Glutamatergic neuron (in vitro differentiated cells): ENCODE measurements at regions not wholly inside any gene's neighbourhood (a gene's known extent, or its start where the extent isn't known, plus 50 kb on each side); places are given as distances from the start of the nearest gene placed in this dataset.

Source experiments
- DNase-seq: peaks from one replicate; pipeline ENCODE4 v3.0.0; 2022
- H3K27ac Mint-ChIP-seq: one replicate; pipeline ENCODE4 v1.8.0; 2020; ENCODE audit warnings: mild to moderate bottlenecking, mixed read lengths, inconsistent platforms; ENCODE audit not compliant: unreplicated experiment
- H3K27me3 Mint-ChIP-seq: one replicate; pipeline ENCODE4 v1.8.0; 2020; ENCODE audit warnings: mild to moderate bottlenecking, moderate library complexity, mixed read lengths, inconsistent platforms; ENCODE audit not compliant: unreplicated experiment
- H3K36me3 Mint-ChIP-seq: one replicate; pipeline ENCODE4 v1.8.0; 2020; ENCODE audit warnings: mild to moderate bottlenecking, mixed read lengths, inconsistent platforms; ENCODE audit not compliant: unreplicated experiment
- H3K4me1 Mint-ChIP-seq: one replicate; pipeline ENCODE4 v1.8.0; 2020; ENCODE audit warnings: mild to moderate bottlenecking, low read depth, mixed read lengths, inconsistent platforms; ENCODE audit not compliant: unreplicated experiment
- H3K4me3 Mint-ChIP-seq: one replicate; pipeline ENCODE4 v1.8.0; 2020; ENCODE audit warnings: mild to moderate bottlenecking, mixed read lengths, inconsistent platforms; ENCODE audit not compliant: unreplicated experiment
- H3K9me3 Mint-ChIP-seq: one replicate; pipeline ENCODE4 v1.8.0; 2020; ENCODE audit warnings: mild to moderate bottlenecking, moderate library complexity, mixed read lengths, inconsistent platforms; ENCODE audit not compliant: unreplicated experiment
- CTCF ChIP-seq: fragments of 200-600 bp; sonication (generic); IDR thresholded peaks from one replicate; pipeline ENCODE4 v1.5.0; 2021; ENCODE audit not compliant: partially characterized antibody, unreplicated experiment

- H3K9me3 Mint-ChIP-seq, result no peaks in the 10 kb centered on the region
- H3K27me3 Mint-ChIP-seq, result peaks cover 2% of the 10 kb centered on the region
- no peaks in the 10 kb centered on the region for H3K36me3 Mint-ChIP-seq
- no peak for DNase-seq
- H3K27ac Mint-ChIP-seq, result no peak overlapping the region
- H3K4me1 Mint-ChIP-seq, result no peaks in the 10 kb centered on the region
- no peak for TF ChIP-seq CTCF
- no peak overlapping the region for H3K4me3 Mint-ChIP-seq
These were observed 98.5 kb upstream of the TMEM170B start for GRCh38 chr6:11439017-11439420.

DNA sequence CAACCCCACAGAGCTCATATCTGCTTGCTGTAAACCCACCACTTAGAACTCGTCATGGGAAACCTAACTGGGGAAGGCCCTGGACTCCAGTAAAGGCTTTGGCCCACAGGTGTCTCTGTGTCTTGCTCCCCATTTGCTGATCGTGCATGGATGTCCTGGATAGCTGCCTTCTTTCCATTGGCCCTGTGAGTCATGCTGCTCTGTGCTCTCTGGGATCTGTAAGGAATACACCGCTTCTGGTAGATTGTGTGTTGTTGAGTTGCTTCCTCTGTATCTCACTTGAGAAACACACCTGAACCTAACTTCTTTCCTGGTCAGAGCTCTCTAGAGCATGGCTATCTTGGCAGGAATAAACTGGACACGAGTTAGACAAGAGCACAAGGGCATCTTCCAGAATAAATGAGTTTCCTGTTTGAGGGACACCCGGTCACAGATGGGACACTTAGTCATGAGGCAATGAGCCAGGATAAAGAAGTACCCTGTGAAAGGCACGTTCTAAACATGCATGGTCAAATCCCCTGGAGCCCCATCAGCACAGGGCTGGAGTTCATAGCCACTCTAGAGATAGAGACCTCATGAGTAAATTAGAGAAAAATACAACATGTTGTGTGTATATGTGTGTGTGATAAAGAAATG, 99.6 kb upstream of the TMEM170B start:
- no peak overlapping the region for H3K4me3 Mint-ChIP-seq
- H3K4me1 Mint-ChIP-seq, result no peaks in the 10 kb centered on the region
- H3K27ac Mint-ChIP-seq, result no peak overlapping the region
- no peaks in the 10 kb centered on the region for H3K36me3 Mint-ChIP-seq
- peaks cover 2% of the 10 kb centered on the region for H3K27me3 Mint-ChIP-seq
- H3K9me3 Mint-ChIP-seq, result no peaks in the 10 kb centered on the region
- no peak for TF ChIP-seq CTCF
- DNase-seq, result no peak

- no peak for DNase-seq
- H3K27ac Mint-ChIP-seq, result no peak overlapping the region
- TF ChIP-seq CTCF, result no peak
These were observed 100.9 kb upstream of the TMEM170B start for GRCh38 chr6:11436508-11437096.

GRCh38 chr6:11434565-11435326, 102.8 kb upstream of the TMEM170B start:
- H3K4me1 Mint-ChIP-seq, result no peaks in the 10 kb centered on the region
- no peaks in the 10 kb centered on the region for H3K9me3 Mint-ChIP-seq
- DNase-seq, result no peak
- no peak overlapping the region for H3K4me3 Mint-ChIP-seq
- TF ChIP-seq CTCF, result no peak
- no peaks in the 10 kb centered on the region for H3K36me3 Mint-ChIP-seq
- H3K27ac Mint-ChIP-seq, result no peak overlapping the region
- peaks cover 2% of the 10 kb centered on the region for H3K27me3 Mint-ChIP-seq

More at GRCh38 chr6:11436508-11437096, 100.9 kb upstream of the TMEM170B start:
- Mint-ChIP-seq H3K9me3 (no peaks in the 10 kb centered on the region), H3K27me3 (peaks cover 2% of the 10 kb centered on the region), H3K4me3 (no peak overlapping the region), H3K4me1 (no peaks in the 10 kb centered on the region), H3K36me3 (no peaks in the 10 kb centered on the region)

GRCh38 chr6:11433860-11434259, 103.7 kb upstream of the TMEM170B start:
- Mint-ChIP-seq H3K27me3 (peaks cover 2% of the 10 kb centered on the region), H3K9me3 (no peaks in the 10 kb centered on the region), H3K4me3 (no peak overlapping the region), H3K36me3 (no peaks in the 10 kb centered on the region), H3K4me1 (peaks cover 2% of the 10 kb centered on the region), H3K27ac (no peak overlapping the region)
- DNase-seq, result no peak
- TF ChIP-seq CTCF, result no peak
